DND-41 (cell line): ENCODE measurements at regions not wholly inside any gene's neighbourhood (a gene's known extent, or its start where the extent isn't known, plus 50 kb on each side); places are given as distances from the start of the nearest gene placed in this dataset.

Experiments
- EZH2 ChIP-seq: IDR thresholded peaks from 3 replicates; pipeline ENCODE4 v1.6.1; 2012; ENCODE audit warnings: borderline replicate concordance, low read depth, mild to moderate bottlenecking, moderate library complexity, low read length, inconsistent platforms; ENCODE audit not compliant: severe bottlenecking
- TF ChIP-seq, protein P1 (sequence below): IDR thresholded peaks from 2 replicates; pipeline ENCODE4 v1.5.1; 2012; ENCODE audit warnings: borderline replicate concordance, low read length, moderate library complexity, mild to moderate bottlenecking; ENCODE audit not compliant: poor library complexity, severe bottlenecking; ENCODE audit errors: extremely low read depth

DNA sequence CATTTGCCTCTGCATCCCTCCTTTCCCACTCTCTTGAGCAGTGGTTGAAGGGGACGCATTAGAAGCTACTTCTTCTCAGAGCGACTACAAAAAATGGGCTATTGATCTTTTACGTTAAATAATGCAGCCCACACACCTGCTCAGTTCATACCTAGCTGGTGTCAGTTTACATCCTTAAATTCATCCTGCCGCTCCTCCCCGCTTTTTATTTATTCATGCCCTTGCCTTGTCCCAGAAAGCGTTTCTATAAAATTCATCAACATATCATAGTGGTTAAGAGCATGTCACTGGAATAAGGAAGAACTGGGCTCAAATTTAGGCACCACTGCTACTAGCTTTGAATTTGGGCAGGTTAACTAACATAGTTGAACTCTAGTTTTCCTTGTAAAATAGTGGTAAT, 66.0 kb upstream of the TINAGL1 start:
- no peak for TF ChIP-seq EZH2
- TF ChIP-seq, protein P1, sequence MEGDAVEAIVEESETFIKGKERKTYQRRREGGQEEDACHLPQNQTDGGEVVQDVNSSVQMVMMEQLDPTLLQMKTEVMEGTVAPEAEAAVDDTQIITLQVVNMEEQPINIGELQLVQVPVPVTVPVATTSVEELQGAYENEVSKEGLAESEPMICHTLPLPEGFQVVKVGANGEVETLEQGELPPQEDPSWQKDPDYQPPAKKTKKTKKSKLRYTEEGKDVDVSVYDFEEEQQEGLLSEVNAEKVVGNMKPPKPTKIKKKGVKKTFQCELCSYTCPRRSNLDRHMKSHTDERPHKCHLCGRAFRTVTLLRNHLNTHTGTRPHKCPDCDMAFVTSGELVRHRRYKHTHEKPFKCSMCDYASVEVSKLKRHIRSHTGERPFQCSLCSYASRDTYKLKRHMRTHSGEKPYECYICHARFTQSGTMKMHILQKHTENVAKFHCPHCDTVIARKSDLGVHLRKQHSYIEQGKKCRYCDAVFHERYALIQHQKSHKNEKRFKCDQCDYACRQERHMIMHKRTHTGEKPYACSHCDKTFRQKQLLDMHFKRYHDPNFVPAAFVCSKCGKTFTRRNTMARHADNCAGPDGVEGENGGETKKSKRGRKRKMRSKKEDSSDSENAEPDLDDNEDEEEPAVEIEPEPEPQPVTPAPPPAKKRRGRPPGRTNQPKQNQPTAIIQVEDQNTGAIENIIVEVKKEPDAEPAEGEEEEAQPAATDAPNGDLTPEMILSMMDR = no peak
